ENCODE measurements at regions not wholly inside any gene's neighbourhood (a gene's known extent, or its start where the extent isn't known, plus 50 kb on each side); places are given as distances from the start of the nearest gene placed in this dataset.
A peak's percentile ranks its signal among the peaks of the same experiment; 100 is the strongest.

DNA sequence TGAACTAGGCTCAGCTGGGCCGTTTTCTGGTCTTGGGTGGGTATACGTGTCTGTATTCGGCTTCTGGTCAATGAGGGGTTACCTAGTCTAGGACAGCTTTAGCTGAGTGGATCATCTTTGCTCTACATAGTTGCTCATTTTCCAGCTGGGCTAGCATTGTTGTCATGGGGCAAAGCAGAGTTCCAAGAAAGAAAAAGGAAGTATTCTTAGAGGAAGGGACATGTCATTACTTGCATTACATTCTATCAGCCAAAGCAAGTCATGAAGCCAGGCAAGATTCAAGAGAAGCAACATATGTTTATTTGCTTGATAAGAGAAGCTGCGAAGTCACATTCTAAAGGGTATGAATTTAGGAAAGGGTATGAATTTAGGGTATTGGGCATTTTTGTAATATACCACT lies 396.5 kb downstream of the ZNF608 start:
- Histone ChIP-seq H3K79me2 (ENCODE audit: control insufficient read depth, insufficient read depth, low read length) (no peaks in the 10 kb centered on the region), H3K4me3 (ENCODE audit: low read length) (no peak overlapping the region), H4K5ac (ENCODE audit: low read length) (no peak overlapping the region), H2AK5ac (ENCODE audit: low read length) (no peak overlapping the region), H3K27me3 (ENCODE audit: insufficient read depth, low read length, poor library complexity) (no peaks in the 10 kb centered on the region), H3K18ac (ENCODE audit: low read length) (no peak overlapping the region), H4K8ac (ENCODE audit: low read depth, low read length) (no peak overlapping the region), H2BK15ac (replicated peaks; ENCODE audit: low read depth) (no peak overlapping the region), H3K23ac (ENCODE audit: low read length) (no peak overlapping the region), H2BK5ac (ENCODE audit: low read length) (no peak overlapping the region), H3K79me1 (ENCODE audit: low read length) (no peaks in the 10 kb centered on the region), H2BK120ac (ENCODE audit: low read depth, low read length) (no peak overlapping the region), H3K27ac (ENCODE audit: low read depth, low read length) (no peak overlapping the region), H3K36me3 (ENCODE audit: control insufficient read depth, insufficient read depth, low read length) (no peaks in the 10 kb centered on the region), H3K56ac (ENCODE audit: low read length) (no peak overlapping the region), H3K4me2 (ENCODE audit: low read length) (no peak overlapping the region), H3K9ac (ENCODE audit: low read length) (no peak overlapping the region), H3K4me1 (ENCODE audit: control insufficient read depth, low read depth, low read length) (no peaks in the 10 kb centered on the region), H3K4ac (ENCODE audit: low read depth, low read length) (no peak overlapping the region)
- no CpG with 5 or more reads among the region's 4 CpGs for WGBS (ENCODE audit: extremely low coverage, insufficient coverage, low lambda C conversion rate)
- no peak for DNase-seq

DNA sequence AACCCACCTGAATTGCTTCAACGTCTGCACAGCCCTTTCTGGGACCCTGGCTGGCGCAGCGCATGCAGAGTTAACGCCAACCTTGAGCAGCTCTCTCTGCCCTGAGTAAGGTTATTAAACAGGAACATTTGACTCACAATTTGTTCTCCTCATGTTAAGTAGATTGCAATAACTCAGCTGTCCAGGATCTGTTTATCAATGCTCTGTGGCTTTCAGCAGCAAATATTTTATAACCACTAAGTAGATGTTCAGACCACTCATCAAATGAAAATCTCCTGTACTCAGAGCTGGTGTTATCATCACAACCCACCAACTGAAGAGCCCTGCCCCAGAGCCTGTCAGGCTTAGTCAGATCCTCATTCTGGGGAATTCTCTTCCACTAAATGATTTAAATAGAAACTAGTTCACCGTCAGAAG lies 403.0 kb downstream of the ZNF608 start:
- no peak for DNase-seq
- H3K23ac ChIP-seq (ENCODE audit: low read length), result no peak overlapping the region

DNA sequence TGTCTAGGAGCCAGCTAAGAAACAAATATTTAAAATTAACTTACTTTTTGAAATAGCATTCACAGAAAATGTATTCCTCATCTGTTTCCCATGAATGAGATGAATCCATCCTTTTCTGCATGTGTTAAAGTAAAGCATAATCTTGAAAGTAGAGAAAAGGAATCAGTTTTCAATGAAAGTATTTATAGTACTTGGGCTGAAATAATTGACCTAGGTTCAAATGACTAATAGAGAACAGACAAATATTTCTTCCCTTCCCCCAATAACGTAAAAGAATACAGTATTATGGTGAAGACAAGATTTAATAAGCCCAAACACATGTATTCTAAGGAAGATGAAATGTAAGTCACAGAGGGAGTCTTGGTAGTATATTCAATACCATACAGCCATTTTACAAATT lies 403.5 kb downstream of the ZNF608 start:
- no peak overlapping the region for H3K18ac ChIP-seq (ENCODE audit: low read length)
- no peak overlapping the region for H3K56ac ChIP-seq (ENCODE audit: low read length)
- H3K4me3 ChIP-seq (ENCODE audit: low read length), result no peak overlapping the region
- no peak overlapping the region for H3K9ac ChIP-seq (ENCODE audit: low read length)
- H2BK5ac ChIP-seq (ENCODE audit: low read length), result no peak overlapping the region
- H3K27ac ChIP-seq (ENCODE audit: low read depth, low read length), result no peak overlapping the region
- H2BK15ac ChIP-seq (replicated peaks; ENCODE audit: low read depth), result no peak overlapping the region
- no peaks in the 10 kb centered on the region for H3K36me3 ChIP-seq (ENCODE audit: control insufficient read depth, insufficient read depth, low read length)
- no peak overlapping the region for H3K4ac ChIP-seq (ENCODE audit: low read depth, low read length)
- no peak overlapping the region for H4K8ac ChIP-seq (ENCODE audit: low read depth, low read length)
- no peaks in the 10 kb centered on the region for H3K79me1 ChIP-seq (ENCODE audit: low read length)
- H3K4me2 ChIP-seq (ENCODE audit: low read length), result no peak overlapping the region
- H3K27me3 ChIP-seq (ENCODE audit: insufficient read depth, low read length, poor library complexity), result no peaks in the 10 kb centered on the region
- no CpG with 5 or more reads among the region's 1 CpG for WGBS (ENCODE audit: extremely low coverage, insufficient coverage, low lambda C conversion rate)
- no peak for DNase-seq
- H2AK5ac ChIP-seq (ENCODE audit: low read length), result no peak overlapping the region
- no peak overlapping the region for H4K5ac ChIP-seq (ENCODE audit: low read length)
- no peaks in the 10 kb centered on the region for H3K4me1 ChIP-seq (ENCODE audit: control insufficient read depth, low read depth, low read length)
- no peak overlapping the region for H3K23ac ChIP-seq (ENCODE audit: low read length)
- no peaks in the 10 kb centered on the region for H3K79me2 ChIP-seq (ENCODE audit: control insufficient read depth, insufficient read depth, low read length)
- H2BK120ac ChIP-seq (ENCODE audit: low read depth, low read length), result no peak overlapping the region

More for the DNA sequence above, 403.0 kb downstream of the ZNF608 start:
- Histone ChIP-seq H2BK5ac (ENCODE audit: low read length) (no peak overlapping the region), H3K4me3 (ENCODE audit: low read length) (no peak overlapping the region), H4K5ac (ENCODE audit: low read length) (no peak overlapping the region), H2BK15ac (replicated peaks; ENCODE audit: low read depth) (no peak overlapping the region), H3K18ac (ENCODE audit: low read length) (peak overlapping the region; percentile 7), H2BK120ac (ENCODE audit: low read depth, low read length) (no peak overlapping the region), H3K79me1 (ENCODE audit: low read length) (no peaks in the 10 kb centered on the region), H3K79me2 (ENCODE audit: control insufficient read depth, insufficient read depth, low read length) (no peaks in the 10 kb centered on the region), H3K36me3 (ENCODE audit: control insufficient read depth, insufficient read depth, low read length) (no peaks in the 10 kb centered on the region), H3K4ac (ENCODE audit: low read depth, low read length) (no peak overlapping the region), H3K4me1 (ENCODE audit: control insufficient read depth, low read depth, low read length) (no peaks in the 10 kb centered on the region), H2AK5ac (ENCODE audit: low read length) (no peak overlapping the region), H3K56ac (ENCODE audit: low read length) (no peak overlapping the region), H3K27ac (ENCODE audit: low read depth, low read length) (no peak overlapping the region), H4K8ac (ENCODE audit: low read depth, low read length) (no peak overlapping the region), H3K9ac (ENCODE audit: low read length) (no peak overlapping the region), H3K4me2 (ENCODE audit: low read length) (no peak overlapping the region), H3K27me3 (ENCODE audit: insufficient read depth, low read length, poor library complexity) (no peaks in the 10 kb centered on the region)
- WGBS (ENCODE audit: extremely low coverage, insufficient coverage, low lambda C conversion rate), result no CpG with 5 or more reads among the region's 5 CpGs

DNA sequence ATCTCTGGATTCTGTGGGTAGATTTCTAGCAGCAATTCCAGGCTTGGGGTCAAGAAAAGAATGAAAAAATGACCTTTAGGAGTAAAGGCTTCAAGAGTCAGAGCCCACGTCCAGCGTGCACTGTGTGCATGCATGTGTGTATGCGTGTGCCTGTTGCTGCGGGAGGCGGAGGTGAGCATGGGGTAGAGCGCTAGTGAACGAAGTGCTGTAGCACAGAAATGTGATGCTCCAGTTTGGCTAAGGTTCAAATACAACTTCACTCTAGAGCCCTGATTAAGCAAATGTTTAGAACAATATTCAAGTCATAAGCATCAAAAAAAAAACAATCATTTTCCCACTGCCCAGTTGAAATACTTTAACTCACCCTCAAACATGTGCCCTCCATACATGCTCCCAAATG lies 403.9 kb downstream of the ZNF608 start:
- Histone ChIP-seq H3K4me2 (ENCODE audit: low read length) (no peak overlapping the region), H3K79me2 (ENCODE audit: control insufficient read depth, insufficient read depth, low read length) (no peaks in the 10 kb centered on the region), H3K23ac (ENCODE audit: low read length) (no peak overlapping the region), H3K36me3 (ENCODE audit: control insufficient read depth, insufficient read depth, low read length) (no peaks in the 10 kb centered on the region), H3K4me3 (ENCODE audit: low read length) (no peak overlapping the region), H2BK5ac (ENCODE audit: low read length) (no peak overlapping the region), H2AK5ac (ENCODE audit: low read length) (no peak overlapping the region), H4K8ac (ENCODE audit: low read depth, low read length) (no peak overlapping the region), H4K5ac (ENCODE audit: low read length) (no peak overlapping the region), H3K56ac (ENCODE audit: low read length) (no peak overlapping the region), H3K18ac (ENCODE audit: low read length) (no peak overlapping the region), H2BK120ac (ENCODE audit: low read depth, low read length) (no peak overlapping the region), H3K4me1 (ENCODE audit: control insufficient read depth, low read depth, low read length) (no peaks in the 10 kb centered on the region), H2BK15ac (replicated peaks; ENCODE audit: low read depth) (no peak overlapping the region), H3K27ac (ENCODE audit: low read depth, low read length) (no peak overlapping the region), H3K4ac (ENCODE audit: low read depth, low read length) (no peak overlapping the region), H3K9ac (ENCODE audit: low read length) (no peak overlapping the region), H3K79me1 (ENCODE audit: low read length) (no peaks in the 10 kb centered on the region), H3K27me3 (ENCODE audit: insufficient read depth, low read length, poor library complexity) (no peaks in the 10 kb centered on the region)
- WGBS (ENCODE audit: extremely low coverage, insufficient coverage, low lambda C conversion rate), result no CpG with 5 or more reads among the region's 7 CpGs
- DNase-seq, result no peak

DNA sequence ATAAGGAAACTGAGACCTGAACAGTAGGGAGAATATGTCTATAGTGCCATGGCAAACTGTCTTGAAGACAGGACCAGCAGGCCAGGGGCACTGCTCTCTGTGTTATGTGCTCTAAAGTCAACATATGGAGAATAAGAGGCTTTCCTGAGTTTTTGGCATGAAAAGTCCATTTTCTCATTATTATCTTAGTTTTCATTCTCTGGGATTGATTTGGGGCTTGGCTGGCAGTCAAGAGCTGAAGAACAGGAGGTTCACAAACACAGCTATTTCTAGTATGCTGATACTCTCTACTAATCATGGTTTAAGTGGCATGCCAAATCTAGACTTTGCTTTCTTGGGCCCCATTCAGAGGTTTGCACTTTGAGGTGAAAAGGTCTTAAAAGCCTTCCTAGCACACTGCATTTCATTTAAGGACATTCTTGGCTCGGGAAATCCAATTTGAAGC lies 404.4 kb downstream of the ZNF608 start:
- Histone ChIP-seq H3K23ac (ENCODE audit: low read length) (no peak overlapping the region), H2BK5ac (ENCODE audit: low read length) (no peak overlapping the region), H3K4me3 (ENCODE audit: low read length) (no peak overlapping the region), H3K4ac (ENCODE audit: low read depth, low read length) (no peak overlapping the region), H2AK5ac (ENCODE audit: low read length) (no peak overlapping the region), H3K4me1 (ENCODE audit: control insufficient read depth, low read depth, low read length) (no peaks in the 10 kb centered on the region), H3K27ac (ENCODE audit: low read depth, low read length) (no peak overlapping the region), H2BK15ac (replicated peaks; ENCODE audit: low read depth) (no peak overlapping the region), H3K56ac (ENCODE audit: low read length) (no peak overlapping the region), H3K27me3 (ENCODE audit: insufficient read depth, low read length, poor library complexity) (no peaks in the 10 kb centered on the region), H2BK120ac (ENCODE audit: low read depth, low read length) (no peak overlapping the region), H3K79me2 (ENCODE audit: control insufficient read depth, insufficient read depth, low read length) (no peaks in the 10 kb centered on the region), H3K9ac (ENCODE audit: low read length) (no peak overlapping the region), H4K8ac (ENCODE audit: low read depth, low read length) (no peak overlapping the region), H3K79me1 (ENCODE audit: low read length) (no peaks in the 10 kb centered on the region), H3K36me3 (ENCODE audit: control insufficient read depth, insufficient read depth, low read length) (no peaks in the 10 kb centered on the region), H3K4me2 (ENCODE audit: low read length) (no peak overlapping the region), H4K5ac (ENCODE audit: low read length) (no peak overlapping the region), H3K18ac (ENCODE audit: low read length) (no peak overlapping the region)
- WGBS (ENCODE audit: extremely low coverage, insufficient coverage, low lambda C conversion rate), result no CpG with 5 or more reads among the region's 1 CpG
- DNase-seq, result no peak

DNA sequence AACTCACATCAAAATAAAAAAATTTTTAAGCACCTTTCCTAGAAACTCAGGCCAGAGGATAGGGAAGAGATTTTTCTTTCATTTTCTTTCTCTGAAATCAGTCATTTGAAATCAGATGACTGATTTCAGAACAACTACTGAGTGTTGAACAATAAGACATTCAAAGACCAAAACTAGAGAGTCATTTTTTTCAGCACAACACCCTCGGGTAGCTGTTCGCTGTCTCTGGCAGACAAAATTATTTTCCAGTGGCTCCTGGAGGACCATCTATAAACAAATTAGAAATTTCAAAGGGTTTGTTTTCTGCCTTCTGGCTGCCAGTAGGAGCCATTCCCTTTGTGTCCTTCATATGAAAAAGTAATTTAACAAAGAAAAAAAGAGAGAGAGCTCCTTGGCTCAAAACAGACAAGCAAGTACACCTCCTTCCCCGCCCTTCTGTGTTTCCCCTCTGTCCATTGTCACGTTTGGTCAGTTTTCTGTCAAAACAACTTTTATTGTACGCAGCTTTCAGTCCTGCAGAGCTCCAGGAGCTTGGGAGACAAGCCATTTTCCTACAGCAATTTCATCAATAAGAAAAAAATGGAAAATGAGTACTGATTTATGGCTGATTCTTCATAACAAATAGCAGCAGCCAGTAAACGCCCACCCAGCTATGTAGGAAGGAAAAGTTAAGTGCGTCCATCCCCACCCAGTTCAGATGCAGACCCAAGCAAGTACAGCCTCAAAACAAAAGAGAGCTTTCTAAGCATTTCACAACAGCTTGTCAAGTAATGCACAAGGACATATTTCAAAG lies 405.2 kb downstream of the ZNF608 start:
- Histone ChIP-seq H3K9ac (ENCODE audit: low read length) (no peak overlapping the region), H3K18ac (ENCODE audit: low read length) (no peak overlapping the region)
- no CpG with 5 or more reads among the region's 7 CpGs for WGBS (ENCODE audit: extremely low coverage, insufficient coverage, low lambda C conversion rate)

More for the DNA sequence above, 405.2 kb downstream of the ZNF608 start:
- no peak overlapping the region for H2BK5ac ChIP-seq (ENCODE audit: low read length)
- no peak overlapping the region for H4K5ac ChIP-seq (ENCODE audit: low read length)
- H3K4me3 ChIP-seq (ENCODE audit: low read length), result no peak overlapping the region
- no peak overlapping the region for H3K4ac ChIP-seq (ENCODE audit: low read depth, low read length)
- H4K8ac ChIP-seq (ENCODE audit: low read depth, low read length), result no peak overlapping the region
- H3K23ac ChIP-seq (ENCODE audit: low read length), result no peak overlapping the region
- H3K27ac ChIP-seq (ENCODE audit: low read depth, low read length), result no peak overlapping the region
- no peaks in the 10 kb centered on the region for H3K4me1 ChIP-seq (ENCODE audit: control insufficient read depth, low read depth, low read length)
- no peaks in the 10 kb centered on the region for H3K79me2 ChIP-seq (ENCODE audit: control insufficient read depth, insufficient read depth, low read length)
- no peak for DNase-seq
- H2AK5ac ChIP-seq (ENCODE audit: low read length), result no peak overlapping the region
- no peak overlapping the region for H2BK15ac ChIP-seq (replicated peaks; ENCODE audit: low read depth)
- H3K56ac ChIP-seq (ENCODE audit: low read length), result no peak overlapping the region
- no peaks in the 10 kb centered on the region for H3K36me3 ChIP-seq (ENCODE audit: control insufficient read depth, insufficient read depth, low read length)
- no peaks in the 10 kb centered on the region for H3K79me1 ChIP-seq (ENCODE audit: low read length)
- H3K4me2 ChIP-seq (ENCODE audit: low read length), result no peak overlapping the region
- no peaks in the 10 kb centered on the region for H3K27me3 ChIP-seq (ENCODE audit: insufficient read depth, low read length, poor library complexity)
- no peak overlapping the region for H2BK120ac ChIP-seq (ENCODE audit: low read depth, low read length)

All from mesendoderm (in vitro differentiated cells).